H1 (cell line): ENCODE measurements at regions not wholly inside any gene's neighbourhood (a gene's known extent, or its start where the extent isn't known, plus 50 kb on each side); places are given as distances from the start of the nearest gene placed in this dataset.
A peak's percentile ranks its signal among the peaks of the same experiment; 100 is the strongest.

Experiments used
- CTCF ChIP-seq, 3 experiments: IDR thresholded peaks; 1 replicate in 2 of 3; 2 replicates in 1 of 3; pipeline versions ENCODE4 v1.5.1 to v1.6.1; 2011; ENCODE audit warnings: low read length in 3 of 3, mild to moderate bottlenecking in 3 of 3, inconsistent platforms in 2 of 3, low read depth in 1 of 3, moderate library complexity in 1 of 3; ENCODE audit not compliant: insufficient read depth in 1 of 3; ENCODE audit errors: control extremely low read depth in 1 of 3
- E2F6 ChIP-seq: IDR thresholded peaks from 2 replicates; pipeline ENCODE4 v1.6.1; 2012; ENCODE audit warnings: inconsistent platforms
- JUN ChIP-seq: IDR thresholded peaks from 2 replicates; pipeline ENCODE4 v1.6.1; 2011; ENCODE audit warnings: low read depth, mild to moderate bottlenecking, improper control_type of control experiment, low read length
- MAX ChIP-seq: IDR thresholded peaks from 2 replicates; pipeline ENCODE4 v1.6.1; 2012; ENCODE audit warnings: inconsistent platforms
- NANOG ChIP-seq: IDR thresholded peaks from 2 replicates; pipeline ENCODE4 v1.6.1; 2011; ENCODE audit warnings: low read length, low read depth, mild to moderate bottlenecking, inconsistent platforms; ENCODE audit not compliant: insufficient read depth, poor library complexity, severe bottlenecking
- POLR2A ChIP-seq, 2 experiments: IDR thresholded peaks; 1 replicate in 1 of 2; 2 replicates in 1 of 2; pipeline ENCODE4 v1.6.1; 2011; ENCODE audit warnings: low read depth in 2 of 2, low read length in 2 of 2, mild to moderate bottlenecking in 2 of 2; ENCODE audit errors: control extremely low read depth in 1 of 2
- RAD21 ChIP-seq, 2 experiments: IDR thresholded peaks in 1 of 2; conservative IDR thresholded peaks in 1 of 2; 2 replicates each; pipeline ENCODE4 v1.6.1; 2011; ENCODE audit warnings: low read depth in 2 of 2, low read length in 2 of 2, improper control_type of control experiment in 1 of 2, inconsistent platforms in 1 of 2, mild to moderate bottlenecking in 1 of 2, moderate library complexity in 1 of 2
- RFX5 ChIP-seq: IDR thresholded peaks from 2 replicates; pipeline ENCODE4 v1.6.1; 2011; ENCODE audit warnings: low read depth, low read length, improper control_type of control experiment, borderline replicate concordance
- USF2 ChIP-seq: IDR thresholded peaks from 2 replicates; pipeline ENCODE4 v1.6.1; 2011; ENCODE audit warnings: low read length, improper control_type of control experiment
- YY1 ChIP-seq: IDR thresholded peaks from 2 replicates; pipeline ENCODE4 v1.6.1; 2011; ENCODE audit warnings: low read depth, mild to moderate bottlenecking, low read length

- TF ChIP-seq CTCF (IDR thresholded peaks at IDR 0.05; ENCODE audit: control extremely low read depth in 1 of 3, insufficient read depth in 1 of 3, low read depth in 1 of 3, low read length in 3 of 3) (peak in 1 of 3 experiments; percentile 25; a peak in 1 of 4 replicates), NANOG (no peak), YY1 (no peak), USF2 (no peak), POLR2A (IDR thresholded peaks at IDR 0.05; ENCODE audit: control extremely low read depth in 1 of 2, low read depth in 2 of 2, low read length in 2 of 2) (no peak), MAX (no peak), E2F6 (no peak), RAD21 (IDR thresholded peaks at IDR 0.05 in 1 of 2, conservative IDR thresholded peaks at IDR 0.05 in 1 of 2; ENCODE audit: low read depth in 2 of 2, low read length in 2 of 2) (peak; percentile 44 to 45), RFX5 (no peak), JUN (no peak)
Measured at GRCh38 chr9:115226152-115226551, 108.2 kb upstream of the TNC start.
